ENCODE measurements at regions not wholly inside any gene's neighbourhood (a gene's known extent, or its start where the extent isn't known, plus 50 kb on each side); places are given as distances from the start of the nearest gene placed in this dataset.
A peak's percentile ranks its signal among the peaks of the same experiment; 100 is the strongest.
"Not testable (repeated sequence)": the region's sequence is repeated elsewhere in the genome, so short reads cannot be mapped to it uniquely, and the experiment has no call there.

GRCh38 chr9:7467186-7467585 lies 332.4 kb downstream of the DMAC1 start:
- DNase-seq (ENCODE audit: low read depth): no peak

DNA sequence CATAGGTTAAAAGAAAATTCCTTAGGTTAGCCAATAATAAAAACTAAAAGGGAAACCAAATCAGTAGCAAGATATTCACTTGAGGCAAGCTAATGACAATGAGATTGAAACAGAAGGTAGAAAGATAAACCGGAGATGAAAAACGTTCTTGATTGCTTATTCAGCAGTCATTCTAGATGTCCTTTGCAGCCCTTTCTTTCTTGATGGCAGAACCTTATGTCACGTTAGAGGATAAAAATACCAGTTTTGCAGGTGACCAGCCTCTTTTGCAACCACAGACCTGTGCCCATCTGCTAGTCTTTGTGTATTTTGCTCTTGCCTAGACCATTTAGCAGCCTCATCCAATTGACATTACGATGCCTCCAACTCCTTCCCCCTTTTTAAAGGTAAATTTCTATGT lies 337.8 kb downstream of the DMAC1 start:
- DNase-seq (ENCODE audit: low read depth): no peak

- DNase-seq (ENCODE audit: low read depth): no peak
Measured at GRCh38 chr9:7456793-7457530, 342.6 kb downstream of the DMAC1 start.

DNA sequence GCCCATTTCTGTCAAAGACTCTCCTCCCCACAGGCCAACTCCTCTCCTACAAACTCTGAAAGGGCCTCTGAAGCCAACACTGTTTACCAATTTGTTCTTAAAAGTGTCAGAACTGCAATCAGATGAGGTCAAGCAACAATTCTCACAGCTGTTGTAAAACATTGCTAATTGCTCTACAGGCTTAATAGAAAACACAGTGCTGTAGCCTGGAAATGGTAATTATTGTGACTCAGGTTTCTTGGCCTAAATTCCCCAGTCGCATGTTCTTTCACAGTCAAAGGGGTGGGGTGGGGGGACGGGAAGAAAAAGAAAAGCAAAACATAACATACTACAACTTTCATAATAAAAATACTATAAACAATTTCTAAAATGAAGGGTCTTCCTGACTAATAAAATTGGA lies 343.2 kb downstream of the DMAC1 start:
- DNase-seq (ENCODE audit: low read depth): no peak

- no peak for DNase-seq (ENCODE audit: low read depth)
Measured at GRCh38 chr9:7454624-7455023, 345.0 kb downstream of the DMAC1 start.

- peak; percentile 3 for DNase-seq (ENCODE audit: low read depth)
Measured at GRCh38 chr9:7452378-7452777, 347.2 kb downstream of the DMAC1 start.

DNA sequence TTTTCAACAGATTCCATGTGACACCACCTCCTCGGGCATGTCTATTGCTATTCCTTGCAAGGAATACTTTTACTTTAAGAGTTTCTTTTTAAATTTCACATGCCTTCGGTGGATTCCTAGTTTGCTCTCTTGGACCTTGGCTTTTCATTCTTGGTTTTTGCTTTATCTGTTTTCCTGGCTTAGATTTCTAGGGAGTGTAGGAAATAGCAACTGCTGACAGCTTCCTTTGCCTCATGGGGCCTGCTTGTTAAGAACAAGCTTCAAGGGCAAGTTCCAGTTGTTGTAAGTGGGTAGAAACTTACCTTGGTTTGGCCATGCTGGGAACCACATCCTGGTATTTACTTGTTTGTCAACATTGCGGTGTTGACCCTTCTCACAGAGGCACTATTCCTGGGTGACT lies 348.5 kb downstream of the DMAC1 start:
- DNase-seq (ENCODE audit: low read depth): no peak

- no peak for DNase-seq (ENCODE audit: low read depth)
Measured at GRCh38 chr9:7443541-7443940, 356.0 kb downstream of the DMAC1 start.

DNA sequence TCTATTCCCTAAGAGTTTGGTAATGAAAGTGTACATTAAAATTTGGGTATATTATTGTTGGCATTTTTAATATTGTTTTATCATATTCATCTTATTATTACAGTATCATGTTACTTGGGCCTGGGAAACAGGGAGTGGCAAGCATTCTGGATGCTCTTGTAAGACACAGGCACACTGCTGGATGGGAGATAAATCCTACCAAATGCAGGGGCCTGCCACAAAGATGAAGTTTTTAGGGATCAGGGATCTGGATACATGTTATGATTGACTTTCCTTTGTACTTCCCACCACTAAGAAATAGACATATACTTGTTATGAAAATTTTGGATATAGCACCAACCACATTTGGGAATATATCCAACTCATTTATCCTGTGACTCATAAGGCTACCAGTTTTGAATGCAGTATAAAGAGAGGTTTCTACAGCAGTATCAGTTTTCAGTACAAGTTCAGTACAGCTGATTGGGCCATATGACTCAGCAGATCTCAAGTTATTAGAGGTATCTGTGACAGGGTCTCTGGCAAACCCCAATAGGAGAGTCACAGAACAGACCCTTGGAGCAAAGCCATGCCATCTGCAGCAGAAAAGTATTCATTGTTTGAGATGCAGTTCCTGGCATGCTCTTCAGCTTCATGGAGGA lies 360.1 kb downstream of the DMAC1 start:
- peak; percentile 1 for DNase-seq (ENCODE audit: low read depth)

GRCh38 chr9:7436754-7437153 lies 362.8 kb downstream of the DMAC1 start:
- no peak for DNase-seq (ENCODE audit: low read depth)

- DNase-seq (ENCODE audit: low read depth): no peak
Measured at GRCh38 chr9:7433508-7434292, 365.9 kb downstream of the DMAC1 start.

DNA sequence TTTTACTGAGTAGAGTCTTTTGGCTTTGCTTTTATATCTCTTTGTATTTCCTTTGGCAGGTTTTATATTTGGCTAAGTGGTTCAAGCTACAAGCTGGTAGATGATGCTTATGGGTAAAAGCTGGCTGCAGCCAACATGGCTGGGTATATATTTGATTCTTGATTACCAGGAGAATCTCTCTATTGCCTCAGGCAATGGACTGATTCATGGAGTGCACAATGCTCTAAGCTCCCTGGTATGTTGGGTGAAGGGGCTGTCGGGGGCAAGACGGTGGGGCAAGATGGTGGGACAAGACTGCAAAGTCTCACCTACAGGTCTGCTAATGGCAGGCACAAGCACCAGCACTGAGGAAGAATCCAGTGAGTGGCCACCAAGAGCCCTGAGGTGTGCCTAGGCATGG lies 366.6 kb downstream of the DMAC1 start:
- no peak for DNase-seq (ENCODE audit: low read depth)

GRCh38 chr9:7417397-7417796 lies 382.2 kb downstream of the DMAC1 start:
- DNase-seq (ENCODE audit: low read depth): not testable (repeated sequence)

DNA sequence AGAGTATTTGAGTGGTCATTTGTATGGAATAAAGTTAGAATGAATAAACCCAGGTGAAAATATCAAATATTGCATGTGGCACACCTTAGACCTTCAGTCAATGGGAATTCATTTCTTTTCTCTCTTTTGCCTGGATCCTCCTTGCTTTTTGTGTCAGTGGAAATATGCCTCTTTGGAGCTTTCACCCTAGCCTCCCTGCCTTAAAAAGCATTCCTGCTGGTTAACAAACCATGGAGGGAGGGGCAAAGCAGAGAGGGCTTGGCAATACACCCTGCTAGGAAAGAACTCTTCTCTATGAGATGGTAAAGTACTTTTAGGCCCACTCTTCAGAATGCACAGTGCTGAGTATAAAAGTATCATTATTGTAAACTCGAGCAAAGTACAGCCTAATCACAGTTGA lies 383.7 kb downstream of the DMAC1 start:
- no peak for DNase-seq (ENCODE audit: low read depth)

DNA sequence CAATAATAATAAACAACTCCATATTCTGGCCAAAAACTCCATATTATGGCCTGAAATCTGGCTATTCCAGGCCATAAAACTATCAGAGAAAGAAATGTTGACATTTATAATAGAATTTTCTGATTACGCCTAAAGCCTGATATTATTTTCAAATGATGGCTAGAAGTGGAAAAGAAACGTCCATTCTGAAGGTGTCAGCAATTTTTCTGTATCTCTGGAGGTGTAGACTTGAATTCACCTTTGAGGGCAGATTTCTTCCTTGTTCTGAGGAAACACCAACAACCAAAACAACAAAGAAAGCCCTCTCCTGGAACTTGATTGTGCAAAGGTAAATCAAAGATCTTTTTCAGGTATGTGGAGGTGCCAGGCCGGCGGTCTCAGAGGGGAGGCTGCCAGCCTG lies 390.7 kb downstream of the DMAC1 start:
- no peak for DNase-seq (ENCODE audit: low read depth)

DNA sequence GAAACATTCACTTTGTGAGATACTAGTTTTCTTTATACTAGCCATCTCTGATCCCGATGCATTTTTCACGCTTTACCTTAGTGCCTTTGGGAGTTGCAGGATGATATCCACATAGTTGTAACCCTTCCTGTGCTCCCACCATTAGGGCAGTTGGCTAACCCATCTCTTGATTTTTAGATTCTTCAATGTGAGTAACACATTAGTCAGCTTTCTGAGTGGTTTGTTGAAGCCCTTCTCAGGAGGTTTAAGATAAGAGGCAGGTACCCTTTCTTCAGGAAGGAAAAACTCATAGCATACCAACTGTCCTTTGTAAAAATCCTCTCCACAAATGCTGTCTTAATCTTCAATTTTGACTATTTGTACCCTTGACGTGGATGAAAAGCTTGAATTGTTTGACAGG lies 392.3 kb downstream of the DMAC1 start:
- no peak for DNase-seq (ENCODE audit: low read depth)

GRCh38 chr9:7405924-7406604 lies 393.5 kb downstream of the DMAC1 start:
- no peak for DNase-seq (ENCODE audit: low read depth)

DNA sequence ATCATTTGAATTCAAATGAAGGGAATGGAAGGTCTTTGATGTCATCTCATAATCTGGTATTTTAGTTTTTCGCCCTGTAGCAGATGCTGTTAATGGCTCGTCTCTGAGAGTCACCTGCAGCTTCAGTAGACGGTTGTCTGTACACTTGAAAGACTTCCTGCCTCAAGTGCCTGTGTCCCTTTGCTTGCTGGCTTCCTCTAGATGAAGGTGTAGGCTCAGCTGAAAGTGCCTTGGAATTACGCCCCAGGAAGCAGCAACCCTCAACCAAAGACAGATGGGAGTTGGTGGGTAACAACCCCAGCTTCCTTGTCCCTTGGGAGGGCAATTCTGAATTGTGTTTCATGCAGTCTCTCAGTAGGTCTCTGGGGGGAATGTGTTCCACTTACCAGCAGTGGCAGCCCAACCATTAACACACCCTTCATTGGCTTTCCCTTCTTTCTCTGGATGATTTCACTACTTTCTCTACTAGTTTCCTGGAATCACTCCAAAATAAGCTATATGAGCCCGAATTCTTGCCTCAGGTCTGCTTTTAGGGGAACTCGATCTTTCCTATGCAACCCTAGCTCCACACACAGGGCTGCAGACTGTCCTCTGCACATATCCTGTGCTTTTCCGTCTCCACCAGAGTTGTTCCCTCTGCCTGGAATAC lies 395.6 kb downstream of the DMAC1 start:
- DNase-seq (ENCODE audit: low read depth): no peak

DNA sequence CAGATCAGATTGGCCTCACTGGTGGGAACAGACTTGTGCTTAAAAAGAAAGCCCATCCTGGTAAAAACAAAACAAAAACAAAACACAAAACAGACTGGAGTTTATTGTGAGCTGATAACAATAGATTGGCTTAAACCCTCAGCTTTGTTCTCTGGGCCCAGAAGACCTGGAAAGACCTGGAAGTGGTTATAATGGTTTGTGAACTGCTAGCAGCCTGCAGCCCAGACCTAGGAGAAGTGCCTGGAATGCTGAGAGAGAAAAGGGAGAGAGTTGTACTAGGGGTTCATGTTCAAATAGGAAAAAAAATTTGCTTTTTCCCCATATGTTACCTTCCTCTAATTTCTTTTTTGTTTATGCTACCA lies 396.6 kb downstream of the DMAC1 start:
- DNase-seq (ENCODE audit: low read depth): no peak

DNA sequence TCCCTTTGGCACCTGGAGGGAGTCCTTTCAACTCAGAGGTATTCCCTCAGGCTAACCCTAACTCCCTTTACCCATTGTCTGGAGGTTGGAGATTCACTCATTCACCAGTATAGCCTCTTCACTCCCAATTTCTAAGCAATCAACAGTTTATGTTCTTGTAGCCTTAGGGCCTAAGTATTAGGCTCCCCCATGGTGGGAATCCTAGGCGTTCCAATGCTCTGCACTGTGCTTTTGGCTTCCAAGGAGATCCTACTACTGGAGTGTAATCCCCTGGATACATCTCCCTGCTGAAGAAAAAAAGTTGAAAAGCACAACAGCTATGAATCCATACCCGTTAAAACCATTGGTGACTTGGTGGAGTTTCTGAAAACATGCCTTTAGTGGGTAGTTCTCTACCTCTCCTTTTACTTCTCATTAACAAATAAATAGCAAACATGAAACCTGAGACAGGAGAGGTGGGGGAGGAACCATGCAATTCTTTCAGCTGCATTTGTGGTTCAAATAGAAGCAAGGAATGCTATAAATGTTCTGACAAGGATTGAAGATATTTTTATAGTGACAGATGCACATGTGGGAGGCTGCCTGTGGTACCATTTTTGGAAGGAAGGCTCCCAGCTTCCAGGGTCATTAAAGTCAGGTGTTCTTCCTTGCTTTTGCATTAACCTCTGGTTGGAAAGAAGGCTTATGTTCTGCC lies 397.1 kb downstream of the DMAC1 start:
- peak; percentile 3 for DNase-seq (ENCODE audit: low read depth)

GRCh38 chr9:7401116-7401515 lies 398.5 kb downstream of the DMAC1 start:
- DNase-seq (ENCODE audit: low read depth): no peak
